Smooth muscle cell (in vitro differentiated cells): ENCODE measurements at regions not wholly inside any gene's neighbourhood (a gene's known extent, or its start where the extent isn't known, plus 50 kb on each side); places are given as distances from the start of the nearest gene placed in this dataset.

Experiments used
- DNase-seq: peaks from one replicate; lab custom pipeline; 2025; ENCODE audit not compliant: unreplicated experiment; lab: John Stamatoyannopoulos, UW
- H2AFZ ChIP-seq: fragments of 200-600 bp; sonication (generic); 2 replicates; pipeline ENCODE4 v1.6.0; 2016; ENCODE audit warnings: antibody characterized with exemption, low read depth, mild to moderate bottlenecking
- H3F3A ChIP-seq: fragments of 200-600 bp; sonication (generic); 2 replicates; pipeline ENCODE4 v1.6.0; 2017; ENCODE audit warnings: antibody characterized with exemption, low read depth
- H3K27ac ChIP-seq: fragments of 200-600 bp; sonication (generic); 2 replicates; pipeline ENCODE4 v1.5.1; 2016; ENCODE audit warnings: low read depth, mild to moderate bottlenecking
- H3K27me3 ChIP-seq: fragments of 200-600 bp; sonication (generic); 2 replicates; pipeline ENCODE4 v1.6.1; 2016; ENCODE audit warnings: low read depth, mild to moderate bottlenecking
- H3K36me3 ChIP-seq: fragments of 200-600 bp; sonication (generic); 2 replicates; pipeline ENCODE4 v1.5.1; 2016; ENCODE audit warnings: low read depth
- H3K4me1 ChIP-seq: fragments of 200-600 bp; sonication (generic); 2 replicates; pipeline ENCODE4 v1.5.1; 2016; ENCODE audit warnings: low read depth
- H3K4me2 ChIP-seq: fragments of 200-600 bp; sonication (generic); 2 replicates; pipeline ENCODE4 v1.6.0; 2016; ENCODE audit warnings: mild to moderate bottlenecking
- H3K4me3 ChIP-seq: fragments of 200-600 bp; sonication (generic); 2 replicates; pipeline ENCODE4 v1.5.1; 2016; ENCODE audit warnings: mild to moderate bottlenecking
- H3K79me2 ChIP-seq: fragments of 200-600 bp; sonication (generic); 2 replicates; pipeline ENCODE4 v1.6.0; 2016; ENCODE audit warnings: low read depth, mild to moderate bottlenecking
- H3K9ac ChIP-seq: fragments of 200-600 bp; sonication (generic); 2 replicates; pipeline ENCODE4 v1.6.0; 2016; ENCODE audit warnings: low read depth
- H3K9me3 ChIP-seq: fragments of 200-600 bp; sonication (generic); replicated peaks from 2 replicates; pipeline ENCODE4 v1.5.1; 2016; ENCODE audit warnings: low read depth
- H4K20me1 ChIP-seq: fragments of 200-600 bp; sonication (generic); 2 replicates; pipeline ENCODE4 v1.6.0; 2016; ENCODE audit warnings: low read depth
- CTCF ChIP-seq: fragments of 200-600 bp; sonication (generic); IDR thresholded peaks from 2 replicates; pipeline ENCODE4 v1.5.1; 2017; ENCODE audit warnings: borderline replicate concordance, mild to moderate bottlenecking, antibody characterized with exemption; ENCODE audit not compliant: insufficient read depth, poor library complexity, severe bottlenecking
- WGBS: methylation state at CpG from one replicate; pipeline ENCODE4 v1.1.7; 2016; ENCODE audit warnings: low lambda C conversion rate; 5-methylcytosine and 5-hydroxymethylcytosine counted together

DNA sequence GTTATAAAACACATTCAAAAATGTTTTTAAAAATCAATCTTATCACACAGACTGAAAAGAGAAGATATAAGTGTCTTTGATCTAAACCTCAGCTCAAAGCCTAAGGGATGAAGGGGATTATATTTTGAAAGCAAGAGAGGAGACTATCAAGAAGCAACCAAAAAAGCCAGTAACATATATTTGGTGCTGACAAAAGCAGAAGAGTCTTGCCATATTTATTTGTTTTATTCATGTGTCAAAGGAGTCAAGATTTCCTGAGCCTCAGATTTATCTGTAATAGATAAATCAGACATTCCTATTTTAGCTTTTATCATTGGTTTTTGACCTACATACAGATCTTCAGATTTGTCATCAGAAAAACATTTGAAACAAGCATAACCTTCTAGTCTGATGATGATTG is 798.6 kb upstream of the PCDH9 start:
- H3K79me2 ChIP-seq: no peaks in the 10 kb centered on the region

GRCh38 chr13:68027306-68027705 is 797.2 kb upstream of the PCDH9 start:
- Histone ChIP-seq H3K79me2 (no peaks in the 10 kb centered on the region), H2AFZ (no peak overlapping the region), H3F3A (no peaks in the 10 kb centered on the region), H3K27me3 (no peaks in the 10 kb centered on the region), H3K4me3 (no peak overlapping the region), H3K9me3 (peaks cover under 1% of the 10 kb centered on the region), H3K27ac (no peak overlapping the region), H3K4me2 (no peak overlapping the region), H3K36me3 (no peaks in the 10 kb centered on the region), H3K4me1 (no peaks in the 10 kb centered on the region), H3K9ac (no peak overlapping the region), H4K20me1 (no peaks in the 10 kb centered on the region)
- no peak for DNase-seq
- TF ChIP-seq CTCF: no peak
- 86% methylated on average over 4 of the region's 4 CpGs for WGBS

More for the DNA sequence above, 798.6 kb upstream of the PCDH9 start:
- no peak overlapping the region for H3K4me2 ChIP-seq
- no peak overlapping the region for H3K9ac ChIP-seq
- H3K27me3 ChIP-seq: no peaks in the 10 kb centered on the region
- DNase-seq: no peak
- H4K20me1 ChIP-seq: no peaks in the 10 kb centered on the region
- no peak for TF ChIP-seq CTCF
- H3K27ac ChIP-seq: no peak overlapping the region
- no peaks in the 10 kb centered on the region for H3F3A ChIP-seq
- no peaks in the 10 kb centered on the region for H3K9me3 ChIP-seq
- no peaks in the 10 kb centered on the region for H3K36me3 ChIP-seq
- H3K4me1 ChIP-seq: no peaks in the 10 kb centered on the region
- H3K4me3 ChIP-seq: no peak overlapping the region
- H2AFZ ChIP-seq: no peak overlapping the region

DNA sequence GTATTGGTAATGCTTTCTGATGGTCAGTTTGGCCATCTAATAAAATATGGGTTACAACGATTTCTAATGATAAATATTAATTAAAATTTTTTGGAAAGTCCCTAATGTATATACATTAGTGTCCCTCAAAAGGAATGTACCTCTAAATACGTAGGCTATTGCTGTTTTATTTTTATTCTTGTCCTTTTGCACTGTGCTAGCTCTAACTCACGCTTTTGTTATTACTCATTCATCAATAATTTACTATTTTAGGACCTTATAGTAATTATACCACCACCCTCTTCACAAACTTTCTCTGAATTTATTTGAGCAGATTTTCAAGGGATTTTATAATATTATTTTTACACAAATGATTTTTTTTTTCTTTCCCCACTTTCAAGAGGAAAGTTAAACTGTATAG is 795.9 kb upstream of the PCDH9 start:
- no peak overlapping the region for H3K9ac ChIP-seq
- no peak overlapping the region for H3K27ac ChIP-seq
- 80% methylated on average over 3 of the region's 3 CpGs for WGBS
- no peak for TF ChIP-seq CTCF
- no peaks in the 10 kb centered on the region for H3K36me3 ChIP-seq
- H3K27me3 ChIP-seq: no peaks in the 10 kb centered on the region
- no peaks in the 10 kb centered on the region for H3K4me1 ChIP-seq
- H3K4me2 ChIP-seq: no peak overlapping the region
- no peak overlapping the region for H3K4me3 ChIP-seq
- H3K79me2 ChIP-seq: no peaks in the 10 kb centered on the region
- no peaks in the 10 kb centered on the region for H4K20me1 ChIP-seq
- no peak overlapping the region for H2AFZ ChIP-seq
- no peak for DNase-seq
- H3F3A ChIP-seq: no peaks in the 10 kb centered on the region
- H3K9me3 ChIP-seq: peaks cover 3% of the 10 kb centered on the region

DNA sequence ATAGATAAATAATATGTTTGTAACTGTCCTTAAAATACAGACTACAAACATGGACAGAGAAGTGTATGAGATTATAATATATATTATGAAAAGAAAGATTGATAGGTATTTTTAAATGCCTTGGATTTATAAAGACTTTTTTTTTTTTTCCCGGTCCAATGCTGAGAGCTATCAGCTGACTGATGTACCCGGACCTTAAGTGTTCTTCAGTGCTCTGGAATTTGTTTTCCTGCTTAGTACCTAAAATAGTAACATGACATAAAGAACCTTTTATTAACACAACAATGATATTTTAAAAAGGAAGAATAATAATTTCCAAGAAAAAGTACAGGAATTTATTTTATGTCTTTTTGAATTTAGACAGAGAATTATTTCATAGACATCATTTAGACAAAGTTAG is 795.5 kb upstream of the PCDH9 start:
- WGBS: 84% methylated on average over 2 of the region's 2 CpGs
- Histone ChIP-seq H3K9ac (no peak overlapping the region), H3F3A (no peaks in the 10 kb centered on the region), H3K79me2 (no peaks in the 10 kb centered on the region), H3K27ac (no peak overlapping the region), H3K4me1 (no peaks in the 10 kb centered on the region), H3K4me3 (no peak overlapping the region), H4K20me1 (no peaks in the 10 kb centered on the region), H3K36me3 (no peaks in the 10 kb centered on the region), H3K9me3 (peaks cover 3% of the 10 kb centered on the region), H3K27me3 (no peaks in the 10 kb centered on the region), H2AFZ (no peak overlapping the region), H3K4me2 (no peak overlapping the region)
- TF ChIP-seq CTCF: no peak
- no peak for DNase-seq
